ENCODE measurements at regions not wholly inside any gene's neighbourhood (a gene's known extent, or its start where the extent isn't known, plus 50 kb on each side); places are given as distances from the start of the nearest gene placed in this dataset.
"Not testable (repeated sequence)": the region's sequence is repeated elsewhere in the genome, so short reads cannot be mapped to it uniquely, and the experiment has no call there.

- DNase-seq: no peak
- in situ Hi-C loops (cut with HindIII; ENCODE audit: low pct_ligation_motif_present, low pct_unique_long_range_greater_than_20kb, low sequenced_read_pairs): no loop called here
These were observed 108.4 kb downstream of the GGTLC2 start for GRCh38 chr22:22752556-22753477.

DNA sequence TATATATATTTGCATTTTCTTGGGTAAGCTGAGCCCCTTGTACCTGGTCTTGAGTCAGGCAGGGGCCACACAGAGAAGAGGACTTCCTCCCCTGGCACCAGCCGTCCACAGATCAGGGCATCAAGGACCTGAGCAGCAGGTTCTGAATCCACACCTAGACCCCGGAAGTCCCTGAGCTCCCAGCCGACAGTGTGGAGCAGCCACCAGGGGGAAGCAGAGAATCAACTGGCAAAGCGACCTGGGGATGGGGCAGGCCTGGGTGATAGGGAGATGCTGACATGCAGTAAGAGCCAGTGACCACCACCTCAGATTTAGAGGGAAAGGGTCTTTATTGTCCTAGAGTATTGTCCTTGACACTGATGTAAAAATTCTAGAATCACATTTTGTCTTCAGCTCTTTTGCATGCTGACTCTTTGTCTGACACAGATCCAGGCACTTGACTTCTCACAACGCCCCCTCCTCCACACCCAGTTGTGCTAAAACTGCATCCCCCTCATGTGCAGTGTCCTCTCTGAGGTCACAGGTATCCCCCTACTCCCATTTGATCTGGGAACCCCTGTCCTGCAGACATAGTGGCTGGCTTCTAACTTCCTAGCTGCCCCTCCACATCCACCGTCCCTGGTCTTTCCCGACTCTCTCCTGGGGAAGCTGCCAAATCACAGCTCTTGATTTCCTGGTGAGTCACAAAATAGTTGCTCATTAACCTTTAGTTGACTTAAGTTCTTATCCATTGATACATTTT, 109.3 kb downstream of the GGTLC2 start:
- DNase-seq: peak; percentile 74
- in situ Hi-C loops (cut with HindIII; ENCODE audit: low pct_ligation_motif_present, low pct_unique_long_range_greater_than_20kb, low sequenced_read_pairs): no loop called here

- DNase-seq: no peak
- in situ Hi-C loops (cut with HindIII; ENCODE audit: low pct_ligation_motif_present, low pct_unique_long_range_greater_than_20kb, low sequenced_read_pairs): no loop called here
These were observed 109.8 kb downstream of the GGTLC2 start for GRCh38 chr22:22754268-22754657.

DNA sequence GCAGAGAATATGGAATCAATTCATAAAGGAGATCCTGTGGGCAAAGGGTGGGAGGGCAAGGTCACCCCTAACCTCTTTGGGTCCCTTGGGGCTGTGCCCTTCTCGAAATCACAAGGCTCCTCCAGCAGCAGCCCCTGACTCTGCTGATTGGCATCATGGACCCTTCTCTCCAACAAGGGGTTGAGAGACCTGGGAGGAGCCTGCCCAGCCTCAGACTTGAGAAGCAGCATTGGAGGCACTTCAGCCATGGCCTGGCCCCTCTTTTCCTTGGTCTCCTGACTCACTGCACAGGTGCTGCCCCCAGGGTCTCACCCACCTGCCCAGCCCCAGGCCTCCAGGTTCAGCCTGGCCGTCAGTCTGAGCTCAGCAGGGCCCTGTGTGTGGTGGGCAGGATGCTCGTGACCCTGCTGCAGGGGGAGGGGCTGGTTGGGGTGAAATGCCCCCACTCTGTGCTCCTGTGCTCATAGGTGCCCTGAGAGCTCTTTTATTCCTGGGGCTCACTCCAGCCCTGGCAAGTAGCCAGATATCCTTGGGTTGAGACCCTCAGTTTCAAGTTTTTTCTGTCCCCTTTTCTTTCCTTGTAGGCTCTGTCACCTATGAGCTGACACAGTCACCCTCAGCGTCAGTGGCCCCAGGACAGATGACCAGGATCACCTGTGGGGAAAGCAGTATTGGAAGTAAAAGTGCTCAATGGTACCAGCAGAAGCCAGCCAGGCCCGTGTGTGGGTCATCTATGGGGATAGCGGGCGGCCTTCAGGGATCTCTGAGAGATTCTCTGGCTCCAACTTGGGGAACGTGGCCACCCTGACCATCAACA, 110.8 kb downstream of the GGTLC2 start:
- in situ Hi-C loops (cut with HindIII; ENCODE audit: low pct_ligation_motif_present, low pct_unique_long_range_greater_than_20kb, low sequenced_read_pairs): no loop called here
- no peak for DNase-seq

GRCh38 chr22:22755778-22756100, 111.3 kb downstream of the GGTLC2 start:
- DNase-seq: no peak
- in situ Hi-C loops (cut with HindIII; ENCODE audit: low pct_ligation_motif_present, low pct_unique_long_range_greater_than_20kb, low sequenced_read_pairs): no loop called here

- no peak for DNase-seq
- in situ Hi-C loops (cut with HindIII; ENCODE audit: low pct_ligation_motif_present, low pct_unique_long_range_greater_than_20kb, low sequenced_read_pairs): no loop called here
These were observed 111.7 kb downstream of the GGTLC2 start for GRCh38 chr22:22756109-22756508.

DNA sequence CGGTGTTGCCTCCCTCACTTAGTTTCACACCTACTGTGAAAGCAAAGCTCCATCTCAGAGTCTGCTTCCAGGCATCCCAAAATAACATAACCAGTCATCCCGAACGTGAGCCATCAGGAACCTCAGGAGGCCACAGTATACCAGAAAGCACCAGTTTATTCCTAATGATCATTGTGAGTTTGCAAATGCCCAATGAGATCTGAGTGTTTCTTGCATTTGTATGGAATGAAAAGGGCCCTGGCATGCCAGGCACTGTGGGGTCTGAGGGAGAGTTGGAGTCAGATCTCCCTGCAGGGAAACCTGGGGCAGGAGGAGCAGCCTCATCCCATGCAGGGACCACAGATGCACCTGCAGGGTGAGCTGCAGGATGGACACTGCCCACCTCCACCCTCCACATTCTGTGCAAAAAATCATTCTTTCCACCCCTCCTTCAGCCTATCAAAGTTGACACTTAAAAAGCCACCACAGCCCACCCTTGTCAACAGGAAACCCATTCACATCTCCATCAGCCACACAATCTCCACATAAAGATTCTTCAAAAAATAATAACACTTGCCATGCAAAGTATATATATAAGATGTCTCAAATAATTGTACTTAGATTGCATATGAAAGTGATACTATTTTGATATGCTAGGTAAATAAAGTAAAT, 112.3 kb downstream of the GGTLC2 start:
- DNase-seq; in situ Hi-C loops (cut with HindIII; ENCODE audit: low pct_ligation_motif_present, low pct_unique_long_range_greater_than_20kb, low sequenced_read_pairs): not testable (repeated sequence)

GRCh38 chr22:22758101-22758807, 113.8 kb downstream of the GGTLC2 start:
- DNase-seq; in situ Hi-C loops (cut with HindIII; ENCODE audit: low pct_ligation_motif_present, low pct_unique_long_range_greater_than_20kb, low sequenced_read_pairs): not testable (repeated sequence)

DNA sequence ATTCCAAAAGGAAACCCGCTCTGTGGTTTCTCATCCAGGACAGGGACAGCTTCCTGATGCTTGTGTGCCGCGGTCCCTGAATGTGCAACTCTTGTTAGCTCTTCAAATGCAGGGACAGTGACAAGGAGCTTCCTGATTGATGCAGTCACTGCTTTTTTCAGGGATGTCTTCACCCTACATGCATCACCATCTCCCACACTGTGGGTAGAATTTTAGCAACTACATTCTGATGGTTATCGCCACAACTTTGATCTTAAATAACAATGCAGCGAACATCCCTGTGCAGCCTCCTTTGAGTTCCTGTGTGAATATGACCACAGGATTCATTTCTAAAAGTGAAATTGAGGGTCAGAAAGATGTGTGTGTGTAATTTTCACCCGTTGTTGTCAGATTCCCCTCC, 115.0 kb downstream of the GGTLC2 start:
- in situ Hi-C loops (cut with HindIII; ENCODE audit: low pct_ligation_motif_present, low pct_unique_long_range_greater_than_20kb, low sequenced_read_pairs): no loop called here
- no peak for DNase-seq

DNA sequence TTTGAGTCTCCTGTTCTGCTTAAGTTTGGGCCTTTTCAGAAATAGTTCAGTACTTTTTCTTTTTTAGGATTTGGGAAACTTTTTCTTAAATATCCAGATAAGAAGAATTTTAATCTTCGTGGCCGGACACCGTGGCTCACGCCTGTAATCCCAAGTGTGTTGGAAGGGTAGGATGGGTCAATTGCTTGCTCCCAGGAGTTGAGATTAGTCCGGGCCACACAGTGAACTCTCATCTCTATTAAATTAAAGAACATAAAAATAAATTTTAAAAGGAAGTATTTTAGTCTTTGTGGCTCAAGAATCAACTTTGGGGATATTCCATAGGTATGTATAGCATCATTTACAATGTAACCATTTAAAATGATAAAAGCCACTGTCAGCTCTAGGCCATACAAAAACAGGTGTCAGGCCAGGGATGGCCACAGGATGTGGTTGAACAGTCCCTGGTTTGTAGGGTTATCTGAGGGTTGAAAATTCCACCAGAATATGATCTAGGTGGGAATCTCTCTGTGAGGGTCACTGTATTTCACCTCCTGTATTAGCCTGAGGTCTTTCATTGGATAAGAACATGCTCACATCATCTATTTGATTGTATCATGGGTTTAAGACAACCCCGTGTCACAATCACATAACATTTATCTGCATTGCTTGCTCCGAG, 115.6 kb downstream of the GGTLC2 start:
- in situ Hi-C loops (cut with HindIII; ENCODE audit: low pct_ligation_motif_present, low pct_unique_long_range_greater_than_20kb, low sequenced_read_pairs): no loop called here
- no peak for DNase-seq

DNA sequence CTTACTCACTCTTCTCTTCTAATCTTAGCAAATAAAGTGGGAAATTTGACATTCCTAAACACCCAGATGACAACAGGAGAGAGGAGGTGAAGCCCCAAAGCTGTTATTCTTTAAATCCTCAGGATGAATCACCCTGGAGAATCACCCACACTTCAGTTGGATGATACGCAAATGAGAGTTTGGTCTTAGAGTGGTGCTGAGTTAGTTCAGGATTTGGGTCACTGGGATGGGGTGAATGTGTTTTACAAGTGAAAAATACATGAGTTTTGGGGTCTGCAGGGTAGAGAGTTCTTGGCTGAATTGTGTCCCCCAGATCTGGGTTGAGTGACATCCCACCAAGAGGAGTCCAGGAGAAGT, 117.2 kb downstream of the GGTLC2 start:
- DNase-seq: no peak
- in situ Hi-C loops (cut with HindIII; ENCODE audit: low pct_ligation_motif_present, low pct_unique_long_range_greater_than_20kb, low sequenced_read_pairs): no loop called here

DNA sequence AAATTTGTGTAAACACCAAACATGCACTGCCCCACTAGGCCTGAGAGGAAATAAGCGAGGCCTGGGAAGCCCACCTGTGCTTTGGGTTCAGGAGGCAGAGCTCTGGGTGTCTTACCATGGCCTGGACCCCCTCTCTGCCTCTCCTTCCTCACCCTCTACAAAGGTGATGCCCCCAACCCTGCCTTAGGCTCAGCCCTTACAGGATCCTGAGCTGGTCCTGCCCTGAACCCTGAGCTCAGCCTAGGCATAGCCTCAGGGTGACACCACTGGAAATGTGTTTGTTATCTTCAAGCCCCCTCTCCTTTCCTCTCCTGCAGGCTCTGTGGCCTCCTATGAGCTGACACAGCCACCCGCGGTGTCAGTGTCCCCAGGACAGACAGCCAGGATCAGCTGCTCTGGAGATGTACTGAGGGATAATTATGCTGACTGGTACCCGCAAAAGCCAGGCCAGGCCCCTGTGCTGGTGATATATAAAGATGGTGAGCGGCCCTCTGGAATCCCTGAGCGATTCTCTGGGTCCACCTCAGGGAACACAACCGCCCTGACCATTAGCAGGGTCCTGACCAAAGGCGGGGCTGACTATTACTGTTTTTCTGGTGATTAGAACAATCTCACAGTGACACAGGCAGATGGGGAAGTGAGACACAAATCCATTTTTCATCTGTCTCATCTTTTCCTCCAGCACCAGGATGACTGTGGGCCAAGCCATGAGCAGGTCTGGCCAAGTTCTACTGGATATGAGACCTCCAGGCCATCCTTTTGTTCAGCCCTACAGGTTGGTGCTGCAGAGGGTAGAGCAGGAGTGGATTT, 117.8 kb downstream of the GGTLC2 start:
- no peak for DNase-seq
- in situ Hi-C loops (cut with HindIII; ENCODE audit: low pct_ligation_motif_present, low pct_unique_long_range_greater_than_20kb, low sequenced_read_pairs): no loop called here

DNA sequence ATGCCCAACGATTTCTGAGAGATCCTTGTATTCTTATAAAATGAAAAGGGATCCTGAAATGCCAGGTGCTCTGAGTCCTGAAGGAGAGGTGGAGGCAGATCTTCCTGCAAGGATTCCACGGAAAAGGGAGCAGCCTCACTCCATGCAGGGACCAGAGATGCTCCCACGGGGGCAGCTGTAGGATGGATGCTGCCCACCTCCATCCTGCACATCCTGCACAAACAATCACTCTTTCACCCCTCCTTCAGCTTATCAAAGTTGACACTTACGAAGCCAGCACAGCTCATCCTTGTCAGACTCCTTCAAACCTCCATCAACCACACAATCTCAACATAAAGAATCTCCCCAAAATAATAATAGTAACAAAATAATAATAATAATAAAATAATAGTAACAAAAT, 119.1 kb downstream of the GGTLC2 start:
- in situ Hi-C loops (cut with HindIII; ENCODE audit: low pct_ligation_motif_present, low pct_unique_long_range_greater_than_20kb, low sequenced_read_pairs): no loop called here

DNA sequence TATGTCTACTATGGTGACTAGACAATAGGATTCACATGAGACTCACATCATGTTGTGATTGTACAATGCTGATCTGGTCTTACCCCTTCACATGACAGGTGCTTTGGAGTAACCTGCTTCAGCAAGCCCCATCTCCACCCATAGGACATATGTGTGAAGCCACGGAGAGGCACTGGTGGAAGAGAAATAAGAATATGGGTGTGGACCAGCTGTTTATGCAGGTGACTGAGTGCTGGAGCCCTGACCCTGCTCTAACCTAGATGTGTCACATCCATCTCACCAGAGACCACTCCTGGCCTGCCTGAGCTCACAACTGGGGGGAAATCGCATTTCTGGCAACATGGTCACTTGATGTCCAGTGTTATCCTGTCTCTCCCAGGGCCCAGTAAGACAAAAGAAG, 119.7 kb downstream of the GGTLC2 start:
- in situ Hi-C loops (cut with HindIII; ENCODE audit: low pct_ligation_motif_present, low pct_unique_long_range_greater_than_20kb, low sequenced_read_pairs): no loop called here
- DNase-seq: no peak

More for the DNA sequence above, 119.1 kb downstream of the GGTLC2 start:
- no peak for DNase-seq

GRCh38 chr22:22767876-22768602, 119.6 kb upstream of the IGLL5 start:
- no peak for DNase-seq

GRCh38 chr22:22768885-22769284, 118.7 kb upstream of the IGLL5 start:
- in situ Hi-C loops (cut with HindIII; ENCODE audit: low pct_ligation_motif_present, low pct_unique_long_range_greater_than_20kb, low sequenced_read_pairs): no loop called here
- no peak for DNase-seq

More at GRCh38 chr22:22767876-22768602, 119.6 kb upstream of the IGLL5 start:
- in situ Hi-C loops (cut with HindIII; ENCODE audit: low pct_ligation_motif_present, low pct_unique_long_range_greater_than_20kb, low sequenced_read_pairs): no loop called here

All from ACHN (cell line).